ENCODE measurements at regions not wholly inside any gene's neighbourhood (a gene's known extent, or its start where the extent isn't known, plus 50 kb on each side); places are given as distances from the start of the nearest gene placed in this dataset.

GRCh38 chr1:60583696-60584095, 498.7 kb upstream of the NFIA start:
- ChIA-PET CTCF (no interaction called here), POLR2A (no interaction called here)
- Histone ChIP-seq H3K36me3 (ENCODE audit: control insufficient read depth in 2 of 2, insufficient read depth in 1 of 2, low read length in 2 of 2) (peaks cover 0 to 3% of the 10 kb centered on the region in 2 experiments; a peak in 1 of 3 replicates), H3K4me1 (ENCODE audit: control insufficient read depth, insufficient read depth, low read length) (no peaks in the 10 kb centered on the region), H3K9me3 (ENCODE audit: control insufficient read depth, insufficient read depth, low read depth, low read length) (no peaks in the 10 kb centered on the region), H3K4me3 (ENCODE audit: low read depth, low read length) (no peak overlapping the region), H3K27ac (ENCODE audit: extremely low read depth, low read depth, low read length) (no peak overlapping the region)
- TF ChIP-seq PRDM4 (tag by site-specific recombination; IDR thresholded peaks at IDR 0.05) (no peak), ZNF404 (tag by site-specific recombination; IDR thresholded peaks at IDR 0.05) (no peak), TRIM28 (IDR thresholded peaks at IDR 0.05; ENCODE audit: borderline replicate concordance, low read length) (peak; percentile 81; the same call in 1 of the 2 replicates), SETDB1 (IDR thresholded peaks at IDR 0.05; ENCODE audit: insufficient read length, low read length) (peak; percentile 91), ZNF549 (tag by site-specific recombination; IDR thresholded peaks at IDR 0.05) (peak; percentile 61; the same call in 1 of the 2 replicates)

GRCh38 chr1:60581455-60582220, 500.7 kb upstream of the NFIA start:
- no peaks in the 10 kb centered on the region for H3K9me3 ChIP-seq (ENCODE audit: control insufficient read depth, insufficient read depth, low read depth, low read length)
- H3K4me3 ChIP-seq (ENCODE audit: low read depth, low read length), result no peak overlapping the region
- POLR2A ChIA-PET, result no interaction called here
- peaks cover 0 to 3% of the 10 kb centered on the region in 2 experiments; a peak in 1 of 3 replicates for H3K36me3 ChIP-seq (ENCODE audit: control insufficient read depth in 2 of 2, insufficient read depth in 1 of 2, low read length in 2 of 2)
- no peak overlapping the region for H3K27ac ChIP-seq (ENCODE audit: extremely low read depth, low read depth, low read length)
- H3K4me1 ChIP-seq (ENCODE audit: control insufficient read depth, insufficient read depth, low read length), result no peaks in the 10 kb centered on the region
- CTCF ChIA-PET, result interaction anchor here (0.6 kb wide), 1 partner anchor 251 kb away, joined by 3 read pairs; no protein-coding TSS in a partner anchor
- TF ChIP-seq ZNF16 (tag by site-specific recombination; IDR thresholded peaks at IDR 0.05; ENCODE audit: low read depth) (no peak), ZNF777 (tag by site-specific recombination; IDR thresholded peaks at IDR 0.05; ENCODE audit: borderline replicate concordance) (no peak), ZFP41 (tag by site-specific recombination; IDR thresholded peaks at IDR 0.05; ENCODE audit: borderline replicate concordance) (no peak), ZNF223 (tag by site-specific recombination; IDR thresholded peaks at IDR 0.05) (no peak), ZNF704 (tag by site-specific recombination; IDR thresholded peaks at IDR 0.05) (no peak), PBX3 (CRISPR knock-in tag; IDR thresholded peaks at IDR 0.05) (no peak), ZNF610 (tag by site-specific recombination; IDR thresholded peaks at IDR 0.05; ENCODE audit: borderline replicate concordance) (no peak), ZNF518A (tag by site-specific recombination; conservative IDR thresholded peaks at IDR 0.05; ENCODE audit: low read depth) (no peak), ZSCAN16 (tag by site-specific recombination; IDR thresholded peaks at IDR 0.05) (no peak), YY2 (tag by site-specific recombination; IDR thresholded peaks at IDR 0.05) (no peak), SCRT1 (tag by site-specific recombination; IDR thresholded peaks at IDR 0.05; ENCODE audit: borderline replicate concordance) (no peak), ZNF362 (tag by site-specific recombination; IDR thresholded peaks at IDR 0.05) (no peak)

All from HEK293 (cell line).